GM12891 (cell line): ENCODE measurements at regions not wholly inside any gene's neighbourhood (a gene's known extent, or its start where the extent isn't known, plus 50 kb on each side); places are given as distances from the start of the nearest gene placed in this dataset.

Experiments
- DNase-seq: peaks from one replicate; pipeline ENCODE4 v3.0.0; 2011; ENCODE audit warnings: low spot score; ENCODE audit not compliant: insufficient read length
- FAIRE-seq: peaks from 2 replicates; lab custom pipeline; 2011; peaks lifted over from hg19 to GRCh38; lab: Jason Lieb, UNC
- PAX5 ChIP-seq: IDR thresholded peaks from 2 replicates; pipeline ENCODE4 v1.6.1; 2011; ENCODE audit warnings: low read length, moderate library complexity, mild to moderate bottlenecking; ENCODE audit not compliant: insufficient read depth, severe bottlenecking
- POLR2A ChIP-seq: IDR thresholded peaks from 2 replicates; pipeline ENCODE4 v1.6.1; 2011; ENCODE audit warnings: low read depth, low read length, control low read depth
- POLR2AphosphoS5 ChIP-seq: IDR thresholded peaks from 2 replicates; pipeline ENCODE4 v1.6.1; 2011; ENCODE audit warnings: low read depth, low read length, control low read depth
- POU2F2 ChIP-seq: IDR thresholded peaks from 2 replicates; pipeline ENCODE4 v1.6.1; 2011; ENCODE audit warnings: low read depth, mild to moderate bottlenecking, control low read depth, low read length, moderate library complexity
- SPI1 ChIP-seq: IDR thresholded peaks from 2 replicates; pipeline ENCODE4 v1.6.1; 2011; ENCODE audit warnings: low read depth, low read length, control low read depth
- TAF1 ChIP-seq: IDR thresholded peaks from 2 replicates; pipeline ENCODE4 v1.6.1; 2011; ENCODE audit warnings: low read depth, low read length, control low read depth

- DNase-seq (no peak), FAIRE-seq (no peak)
- no peak for TF ChIP-seq POLR2A
- TF ChIP-seq SPI1: no peak
Measured at GRCh38 chr2:204480676-204481075, 64.6 kb upstream of the PARD3B start.

- DNase-seq (no peak), FAIRE-seq (no peak)
- no peak for TF ChIP-seq SPI1
- TF ChIP-seq POLR2AphosphoS5: no peak
- no peak for TF ChIP-seq POLR2A
- no peak for TF ChIP-seq TAF1
- no peak for TF ChIP-seq PAX5
- TF ChIP-seq POU2F2: no peak
Measured at GRCh38 chr2:204483608-204484081, 61.6 kb upstream of the PARD3B start.

- TF ChIP-seq POU2F2 (no peak), POLR2A (no peak), SPI1 (no peak), POLR2AphosphoS5 (no peak), TAF1 (no peak), PAX5 (no peak)
- no peak for FAIRE-seq
- no peak for DNase-seq
Measured at GRCh38 chr2:204486321-204486720, 59.0 kb upstream of the PARD3B start.

- DNase-seq (no peak), FAIRE-seq (no peak)
- TF ChIP-seq POLR2AphosphoS5 (no peak), POU2F2 (no peak), PAX5 (no peak)
Measured at GRCh38 chr2:204486805-204487204, 58.5 kb upstream of the PARD3B start.

- TF ChIP-seq TAF1: no peak
- TF ChIP-seq POLR2A: no peak
- no peak for TF ChIP-seq POU2F2
- no peak for TF ChIP-seq POLR2AphosphoS5
- no peak for TF ChIP-seq PAX5
- no peak for TF ChIP-seq SPI1
- no peak for DNase-seq
- FAIRE-seq: no peak
Measured at GRCh38 chr2:204487447-204488229, 57.6 kb upstream of the PARD3B start.

GRCh38 chr2:204491528-204491927, 53.7 kb upstream of the PARD3B start:
- TF ChIP-seq POLR2AphosphoS5 (no peak), TAF1 (no peak), PAX5 (no peak), POLR2A (no peak), POU2F2 (no peak), SPI1 (no peak)
- DNase-seq: no peak
- no peak for FAIRE-seq

GRCh38 chr2:204492417-204492816, 52.9 kb upstream of the PARD3B start:
- no peak for FAIRE-seq
- no peak for DNase-seq
- TF ChIP-seq POLR2AphosphoS5 (no peak), POU2F2 (no peak), SPI1 (no peak), PAX5 (no peak), TAF1 (no peak), POLR2A (no peak)

- no peak for DNase-seq
- FAIRE-seq: no peak
- TF ChIP-seq PAX5 (no peak), POLR2AphosphoS5 (no peak), SPI1 (no peak), TAF1 (no peak), POLR2A (no peak)
Measured at GRCh38 chr2:204494681-204495080, 50.6 kb upstream of the PARD3B start.

GRCh38 chr2:204495381-204495780, 49.9 kb upstream of the PARD3B start:
- DNase-seq: no peak
- TF ChIP-seq POLR2AphosphoS5 (no peak), SPI1 (no peak), POU2F2 (no peak), POLR2A (no peak), TAF1 (no peak), PAX5 (no peak)
- FAIRE-seq: no peak
